ENCODE measurements at regions not wholly inside any gene's neighbourhood (a gene's known extent, or its start where the extent isn't known, plus 50 kb on each side); places are given as distances from the start of the nearest gene placed in this dataset.

GRCh38 chr5:8897316-8897715, 648.6 kb downstream of the SEMA5A start:
- TF ChIP-seq CTCF (IDR thresholded peaks at IDR 0.05) (no peak), POLR2A (IDR thresholded peaks at IDR 0.05) (no peak)
- no peak overlapping the region for H3K27ac ChIP-seq
- H3K4me3 ChIP-seq, result no peak overlapping the region
- no peaks in the 10 kb centered on the region for H3K36me3 ChIP-seq
- 81 to 90% (median 83%) methylated on average over 5 of the region's 5 CpGs for WGBS, 4 donors
- DNase-seq (no peak), ATAC-seq (no peak)
- H3K27me3 ChIP-seq, result no peaks in the 10 kb centered on the region
- no peaks in the 10 kb centered on the region for H3K9me3 ChIP-seq
- intact Hi-C loops (cut with DNase I), result no loop called here
- no peaks in the 10 kb centered on the region for H3K4me1 ChIP-seq

- WGBS, 4 donors, result 10 to 23% (median 17%) methylated on average over 2 of the region's 2 CpGs
- no peaks in the 10 kb centered on the region for H3K27me3 ChIP-seq
- H3K4me1 ChIP-seq, result no peaks in the 10 kb centered on the region
- no peak overlapping the region for H3K27ac ChIP-seq
- no peaks in the 10 kb centered on the region for H3K36me3 ChIP-seq
- TF ChIP-seq POLR2A (IDR thresholded peaks at IDR 0.05), result no peak
- TF ChIP-seq CTCF (IDR thresholded peaks at IDR 0.05), result no peak
- H3K9me3 ChIP-seq, result no peaks in the 10 kb centered on the region
- DNase-seq, result peak in 1 of 5 donors; percentile 11
- intact Hi-C loops (cut with DNase I), result no loop called here
- no peak for ATAC-seq
- no peak overlapping the region for H3K4me3 ChIP-seq
Observed at GRCh38 chr5:8905021-8905420, 640.9 kb downstream of the SEMA5A start.

- Histone ChIP-seq H3K4me1 (no peaks in the 10 kb centered on the region), H3K27me3 (no peaks in the 10 kb centered on the region), H3K9me3 (no peaks in the 10 kb centered on the region), H3K36me3 (no peaks in the 10 kb centered on the region), H3K4me3 (no peak overlapping the region), H3K27ac (no peak overlapping the region)
- ATAC-seq, result no peak
- 81 to 88% (median 85%) methylated on average over 12 of the region's 12 CpGs for WGBS, 4 donors
- intact Hi-C loops (cut with DNase I), result no loop called here
- TF ChIP-seq CTCF (IDR thresholded peaks at IDR 0.05) (no peak), POLR2A (IDR thresholded peaks at IDR 0.05) (no peak)
- DNase-seq, result no peak
Observed at GRCh38 chr5:8906303-8906967, 639.4 kb downstream of the SEMA5A start.

GRCh38 chr5:8907168-8907868, 638.6 kb downstream of the SEMA5A start:
- intact Hi-C loops (cut with DNase I), result no loop called here
- Histone ChIP-seq H3K27ac (no peak overlapping the region), H3K4me3 (no peak overlapping the region), H3K36me3 (no peaks in the 10 kb centered on the region), H3K9me3 (no peaks in the 10 kb centered on the region), H3K27me3 (no peaks in the 10 kb centered on the region), H3K4me1 (no peaks in the 10 kb centered on the region)
- ATAC-seq, result no peak
- WGBS, 4 donors, result 87 to 89% (median 88%) methylated on average over 8 of the region's 8 CpGs
- no peak for DNase-seq
- no peak for TF ChIP-seq CTCF (IDR thresholded peaks at IDR 0.05)
- no peak for TF ChIP-seq POLR2A (IDR thresholded peaks at IDR 0.05)

Data from heart left ventricle (tissue), 16 donors.